ENCODE measurements at regions not wholly inside any gene's neighbourhood (a gene's known extent, or its start where the extent isn't known, plus 50 kb on each side); places are given as distances from the start of the nearest gene placed in this dataset.
"Not testable (repeated sequence)": the region's sequence is repeated elsewhere in the genome, so short reads cannot be mapped to it uniquely, and the experiment has no call there.

GRCh38 chr4:181830404-181831035, 412.7 kb upstream of the TENM3 start:
- no peak for DNase-seq (ENCODE audit: low read depth)
- TF ChIP-seq, protein P1, sequence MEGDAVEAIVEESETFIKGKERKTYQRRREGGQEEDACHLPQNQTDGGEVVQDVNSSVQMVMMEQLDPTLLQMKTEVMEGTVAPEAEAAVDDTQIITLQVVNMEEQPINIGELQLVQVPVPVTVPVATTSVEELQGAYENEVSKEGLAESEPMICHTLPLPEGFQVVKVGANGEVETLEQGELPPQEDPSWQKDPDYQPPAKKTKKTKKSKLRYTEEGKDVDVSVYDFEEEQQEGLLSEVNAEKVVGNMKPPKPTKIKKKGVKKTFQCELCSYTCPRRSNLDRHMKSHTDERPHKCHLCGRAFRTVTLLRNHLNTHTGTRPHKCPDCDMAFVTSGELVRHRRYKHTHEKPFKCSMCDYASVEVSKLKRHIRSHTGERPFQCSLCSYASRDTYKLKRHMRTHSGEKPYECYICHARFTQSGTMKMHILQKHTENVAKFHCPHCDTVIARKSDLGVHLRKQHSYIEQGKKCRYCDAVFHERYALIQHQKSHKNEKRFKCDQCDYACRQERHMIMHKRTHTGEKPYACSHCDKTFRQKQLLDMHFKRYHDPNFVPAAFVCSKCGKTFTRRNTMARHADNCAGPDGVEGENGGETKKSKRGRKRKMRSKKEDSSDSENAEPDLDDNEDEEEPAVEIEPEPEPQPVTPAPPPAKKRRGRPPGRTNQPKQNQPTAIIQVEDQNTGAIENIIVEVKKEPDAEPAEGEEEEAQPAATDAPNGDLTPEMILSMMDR (IDR thresholded peaks at IDR 0.05; ENCODE audit: insufficient read depth, low read depth, low read length) = no peak

GRCh38 chr4:181834071-181834470, 409.1 kb upstream of the TENM3 start:
- no peak for DNase-seq (ENCODE audit: low read depth)
- TF ChIP-seq, protein P1 (IDR thresholded peaks at IDR 0.05; ENCODE audit: insufficient read depth, low read depth, low read length) = no peak
- H3K4me3 ChIP-seq (ENCODE audit: low read depth, low read length) = no peak overlapping the region

More at GRCh38 chr4:181830404-181831035, 412.7 kb upstream of the TENM3 start:
- no peak overlapping the region for H3K4me3 ChIP-seq (ENCODE audit: low read depth, low read length)

DNA sequence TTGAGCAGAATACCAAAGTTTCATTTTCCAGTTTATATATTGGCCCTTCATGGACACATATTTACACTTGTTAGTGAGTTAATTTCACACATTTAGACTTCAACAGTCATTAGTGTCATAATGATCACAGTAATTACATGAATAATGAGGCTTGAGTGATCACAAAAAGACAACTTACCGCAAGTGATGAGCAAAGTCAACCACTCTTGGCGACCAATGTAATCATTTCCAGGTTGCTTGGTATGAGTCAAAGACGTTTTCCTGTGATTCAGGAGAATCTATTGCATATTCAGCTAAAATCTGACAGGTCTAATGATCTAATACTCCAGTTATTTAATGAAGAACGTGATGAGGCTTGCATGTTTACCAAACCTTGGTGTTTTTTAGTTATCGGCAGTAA, 407.9 kb upstream of the TENM3 start:
- DNase-seq (ENCODE audit: low read depth) = no peak
- TF ChIP-seq, protein P1 (IDR thresholded peaks at IDR 0.05; ENCODE audit: insufficient read depth, low read depth, low read length) = no peak
- no peak overlapping the region for H3K4me3 ChIP-seq (ENCODE audit: low read depth, low read length)

GRCh38 chr4:181838253-181838652, 404.9 kb upstream of the TENM3 start:
- no peak for DNase-seq (ENCODE audit: low read depth)
- TF ChIP-seq, protein P1 (IDR thresholded peaks at IDR 0.05; ENCODE audit: insufficient read depth, low read depth, low read length) = no peak
- no peak overlapping the region for H3K4me3 ChIP-seq (ENCODE audit: low read depth, low read length)

DNA sequence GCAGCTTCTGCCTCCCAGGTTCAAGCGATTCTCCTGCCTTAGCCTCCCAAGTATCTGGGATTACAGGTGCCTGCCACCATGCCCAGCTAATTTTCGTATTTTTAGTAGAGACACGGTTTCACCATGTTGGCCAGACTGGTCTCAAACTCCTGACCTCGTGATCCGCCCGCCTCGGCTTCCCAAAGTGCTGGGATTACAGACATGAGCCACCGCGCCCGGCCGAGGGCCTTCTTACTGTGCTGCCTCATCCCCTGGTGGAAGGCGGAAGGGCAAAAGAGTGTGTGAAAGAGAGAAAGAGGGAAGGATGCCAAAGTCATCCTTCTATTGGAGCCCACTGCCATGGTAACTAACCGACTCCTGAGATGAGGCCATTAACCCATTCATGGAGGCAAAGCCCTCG, 399.4 kb upstream of the TENM3 start:
- not testable (repeated sequence) for DNase-seq (ENCODE audit: low read depth); H3K4me3 ChIP-seq (ENCODE audit: low read depth, low read length)

DNA sequence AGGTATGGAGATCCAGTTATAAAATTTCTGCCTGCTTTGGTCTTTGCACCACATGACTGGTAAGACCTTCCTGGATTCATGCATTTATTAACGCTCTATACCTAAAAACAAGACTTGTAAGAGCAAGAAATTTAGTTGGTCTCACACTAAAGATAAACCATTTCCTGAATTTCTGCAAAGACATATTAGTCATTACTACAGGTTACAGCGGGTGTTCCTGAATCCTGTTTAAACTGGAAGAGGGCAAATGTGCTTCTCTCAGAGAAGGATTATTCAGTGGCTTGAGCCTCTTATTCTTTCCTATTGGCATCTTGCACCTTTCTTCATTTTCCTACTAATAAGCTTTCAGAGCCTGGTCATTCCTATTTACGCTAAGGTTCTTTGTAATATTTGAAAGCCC, 397.6 kb upstream of the TENM3 start:
- TF ChIP-seq, protein P1 (IDR thresholded peaks at IDR 0.05; ENCODE audit: insufficient read depth, low read depth, low read length) = no peak
- DNase-seq (ENCODE audit: low read depth) = no peak
- H3K4me3 ChIP-seq (ENCODE audit: low read depth, low read length) = no peak overlapping the region

- no peak overlapping the region for H3K4me3 ChIP-seq (ENCODE audit: low read depth, low read length)
- TF ChIP-seq, protein P1 (IDR thresholded peaks at IDR 0.05; ENCODE audit: insufficient read depth, low read depth, low read length) = no peak
- no peak for DNase-seq (ENCODE audit: low read depth)
Measured at GRCh38 chr4:181846934-181847333, 396.3 kb upstream of the TENM3 start.
